ENCODE measurements at regions not wholly inside any gene's neighbourhood (a gene's known extent, or its start where the extent isn't known, plus 50 kb on each side); places are given as distances from the start of the nearest gene placed in this dataset.

- DNase-seq (ENCODE audit: low spot score): no peak
- Histone ChIP-seq H3K27ac (no peak overlapping the region), H3K27me3 (no peaks in the 10 kb centered on the region), H3K4me1 (no peaks in the 10 kb centered on the region), H3K4me3 (no peak overlapping the region), H3K36me3 (no peaks in the 10 kb centered on the region), H3K9me3 (no peaks in the 10 kb centered on the region)
- no peak for TF ChIP-seq CTCF (IDR thresholded peaks at IDR 0.05)
Observed at GRCh38 chr21:16873176-16873575, 639.7 kb upstream of the CXADR start.

GRCh38 chr21:16873596-16873995, 639.2 kb upstream of the CXADR start:
- TF ChIP-seq CTCF (IDR thresholded peaks at IDR 0.05): no peak
- Histone ChIP-seq H3K4me1 (no peaks in the 10 kb centered on the region), H3K27ac (no peak overlapping the region), H3K27me3 (no peaks in the 10 kb centered on the region), H3K4me3 (no peak overlapping the region), H3K36me3 (no peaks in the 10 kb centered on the region), H3K9me3 (no peaks in the 10 kb centered on the region)
- DNase-seq (ENCODE audit: low spot score): no peak

- H3K9me3 ChIP-seq: no peaks in the 10 kb centered on the region
- no peaks in the 10 kb centered on the region for H3K36me3 ChIP-seq
- no peaks in the 10 kb centered on the region for H3K27me3 ChIP-seq
- H3K4me3 ChIP-seq: no peak overlapping the region
- DNase-seq (ENCODE audit: low spot score): no peak
- H3K27ac ChIP-seq: no peak overlapping the region
- TF ChIP-seq CTCF (IDR thresholded peaks at IDR 0.05): no peak
- H3K4me1 ChIP-seq: no peaks in the 10 kb centered on the region
Observed at GRCh38 chr21:16879479-16879878, 633.4 kb upstream of the CXADR start.

GRCh38 chr21:16891821-16892220, 621.0 kb upstream of the CXADR start:
- DNase-seq (ENCODE audit: low spot score): no peak
- no peak overlapping the region for H3K4me3 ChIP-seq
- TF ChIP-seq CTCF (IDR thresholded peaks at IDR 0.05): no peak
- no peaks in the 10 kb centered on the region for H3K9me3 ChIP-seq
- no peaks in the 10 kb centered on the region for H3K36me3 ChIP-seq
- no peak overlapping the region for H3K27ac ChIP-seq
- H3K27me3 ChIP-seq: no peaks in the 10 kb centered on the region
- no peaks in the 10 kb centered on the region for H3K4me1 ChIP-seq

- H3K36me3 ChIP-seq: no peaks in the 10 kb centered on the region
- no peak for DNase-seq (ENCODE audit: low spot score)
- H3K9me3 ChIP-seq: no peaks in the 10 kb centered on the region
- H3K27ac ChIP-seq: no peak overlapping the region
- H3K27me3 ChIP-seq: no peaks in the 10 kb centered on the region
- no peaks in the 10 kb centered on the region for H3K4me1 ChIP-seq
- no peak overlapping the region for H3K4me3 ChIP-seq
- TF ChIP-seq CTCF (IDR thresholded peaks at IDR 0.05): no peak
Observed at GRCh38 chr21:16900685-16901084, 612.2 kb upstream of the CXADR start.

- Histone ChIP-seq H3K27me3 (no peaks in the 10 kb centered on the region), H3K4me3 (no peak overlapping the region), H3K9me3 (no peaks in the 10 kb centered on the region), H3K27ac (no peak overlapping the region), H3K36me3 (no peaks in the 10 kb centered on the region), H3K4me1 (no peaks in the 10 kb centered on the region)
- DNase-seq (ENCODE audit: low spot score): no peak
- no peak for TF ChIP-seq CTCF (IDR thresholded peaks at IDR 0.05)
Observed at GRCh38 chr21:16908077-16908476, 604.8 kb upstream of the CXADR start.
